ENCODE measurements at regions not wholly inside any gene's neighbourhood (a gene's known extent, or its start where the extent isn't known, plus 50 kb on each side); places are given as distances from the start of the nearest gene placed in this dataset.

DNA sequence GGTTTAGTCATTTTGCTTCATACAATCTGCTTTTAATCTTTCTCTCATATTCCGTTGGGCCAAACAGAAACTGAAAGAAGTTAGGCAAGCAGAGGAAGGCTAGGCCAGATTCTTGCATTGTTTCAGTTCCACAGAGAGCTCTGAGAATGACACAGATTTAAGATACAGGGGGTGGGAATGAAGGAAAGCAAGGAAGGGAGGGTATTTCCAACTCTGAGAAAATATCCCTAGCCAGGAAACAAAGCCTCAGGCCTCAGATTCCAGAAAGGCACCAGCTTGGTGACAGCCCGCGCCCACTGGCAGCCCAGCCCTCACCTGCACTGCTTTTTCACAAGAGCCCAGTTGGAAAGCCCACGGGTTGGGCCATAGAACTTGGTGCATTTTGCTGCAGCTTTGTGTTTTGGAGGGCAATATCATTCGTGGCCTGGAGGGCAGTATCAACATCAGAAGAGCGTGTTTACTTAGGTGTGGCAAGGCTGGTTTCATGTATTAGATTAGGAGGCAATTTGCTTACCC lies 63.5 kb downstream of the ENC1 start:
- peak; percentile 70 for DNase-seq (ENCODE audit: low read depth)
- H3K4me3 ChIP-seq (replicated peaks; ENCODE audit: low read depth, low read length) = no peak overlapping the region
- TF ChIP-seq, protein P1, sequence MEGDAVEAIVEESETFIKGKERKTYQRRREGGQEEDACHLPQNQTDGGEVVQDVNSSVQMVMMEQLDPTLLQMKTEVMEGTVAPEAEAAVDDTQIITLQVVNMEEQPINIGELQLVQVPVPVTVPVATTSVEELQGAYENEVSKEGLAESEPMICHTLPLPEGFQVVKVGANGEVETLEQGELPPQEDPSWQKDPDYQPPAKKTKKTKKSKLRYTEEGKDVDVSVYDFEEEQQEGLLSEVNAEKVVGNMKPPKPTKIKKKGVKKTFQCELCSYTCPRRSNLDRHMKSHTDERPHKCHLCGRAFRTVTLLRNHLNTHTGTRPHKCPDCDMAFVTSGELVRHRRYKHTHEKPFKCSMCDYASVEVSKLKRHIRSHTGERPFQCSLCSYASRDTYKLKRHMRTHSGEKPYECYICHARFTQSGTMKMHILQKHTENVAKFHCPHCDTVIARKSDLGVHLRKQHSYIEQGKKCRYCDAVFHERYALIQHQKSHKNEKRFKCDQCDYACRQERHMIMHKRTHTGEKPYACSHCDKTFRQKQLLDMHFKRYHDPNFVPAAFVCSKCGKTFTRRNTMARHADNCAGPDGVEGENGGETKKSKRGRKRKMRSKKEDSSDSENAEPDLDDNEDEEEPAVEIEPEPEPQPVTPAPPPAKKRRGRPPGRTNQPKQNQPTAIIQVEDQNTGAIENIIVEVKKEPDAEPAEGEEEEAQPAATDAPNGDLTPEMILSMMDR (IDR thresholded peaks at IDR 0.05; ENCODE audit: low read length, missing control alignments) = no peak

DNA sequence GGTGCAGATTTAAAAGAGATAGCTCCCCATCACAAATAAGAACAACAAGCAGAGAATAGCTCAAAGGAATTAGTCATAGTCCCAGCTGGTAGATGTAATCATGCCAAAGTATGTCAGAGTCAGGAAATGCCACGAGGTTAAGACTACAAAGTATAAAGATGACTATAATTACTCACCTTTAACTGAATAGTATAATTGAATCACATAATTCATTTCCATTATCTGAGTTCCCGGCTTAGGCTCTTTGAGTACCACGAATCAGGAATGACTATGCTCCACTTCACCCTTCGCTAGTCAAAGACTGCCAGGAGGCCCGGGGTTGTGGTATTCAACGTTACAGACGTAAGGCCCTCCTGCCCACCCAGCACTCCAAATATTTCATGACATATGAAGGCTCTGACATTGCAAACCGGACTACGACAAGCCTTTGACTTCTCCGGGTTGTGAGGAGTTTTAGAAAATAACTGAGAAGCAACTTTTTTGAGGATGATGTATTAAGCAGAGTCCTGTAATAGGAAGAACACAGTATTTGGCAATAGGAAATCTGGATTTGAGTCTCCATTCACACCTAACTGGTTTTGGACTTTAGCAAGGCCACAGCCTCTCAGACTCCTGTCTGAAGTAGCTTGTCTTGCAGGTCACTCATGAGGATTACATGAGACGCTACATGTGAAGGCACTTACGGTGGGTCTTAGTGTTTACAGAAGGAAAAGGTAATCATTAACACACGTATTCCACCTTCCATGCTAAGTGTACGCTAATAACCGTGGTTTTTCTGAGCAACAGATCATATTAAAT lies 64.6 kb downstream of the ENC1 start:
- DNase-seq (ENCODE audit: low read depth) = peak; percentile 80
- TF ChIP-seq, protein P1 (IDR thresholded peaks at IDR 0.05; ENCODE audit: low read length, missing control alignments) = no peak
- no peak overlapping the region for H3K4me3 ChIP-seq (replicated peaks; ENCODE audit: low read depth, low read length)

DNA sequence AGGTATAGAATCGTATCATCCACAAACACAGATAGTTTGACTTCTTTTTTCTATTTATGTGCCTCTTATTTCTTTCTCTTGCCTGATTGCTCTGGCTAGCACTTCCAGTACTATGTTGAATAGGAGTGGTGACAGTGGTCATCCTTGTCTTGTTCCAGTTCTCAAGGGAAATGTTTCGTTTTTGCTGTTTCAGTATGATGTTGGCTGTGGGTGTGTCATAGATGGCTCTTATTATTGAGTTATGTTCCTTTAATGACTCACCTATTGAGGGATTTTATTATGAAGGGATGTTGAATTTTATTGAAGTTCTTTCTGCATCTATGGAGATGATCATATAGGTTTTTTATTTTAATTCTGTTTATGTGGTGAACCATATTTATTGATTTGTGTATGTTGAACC lies 70.3 kb downstream of the ENC1 start:
- TF ChIP-seq, protein P1 (IDR thresholded peaks at IDR 0.05; ENCODE audit: low read length, missing control alignments) = no peak
- H3K4me3 ChIP-seq (replicated peaks; ENCODE audit: low read depth, low read length) = no peak overlapping the region
- DNase-seq (ENCODE audit: low read depth) = no peak

DNA sequence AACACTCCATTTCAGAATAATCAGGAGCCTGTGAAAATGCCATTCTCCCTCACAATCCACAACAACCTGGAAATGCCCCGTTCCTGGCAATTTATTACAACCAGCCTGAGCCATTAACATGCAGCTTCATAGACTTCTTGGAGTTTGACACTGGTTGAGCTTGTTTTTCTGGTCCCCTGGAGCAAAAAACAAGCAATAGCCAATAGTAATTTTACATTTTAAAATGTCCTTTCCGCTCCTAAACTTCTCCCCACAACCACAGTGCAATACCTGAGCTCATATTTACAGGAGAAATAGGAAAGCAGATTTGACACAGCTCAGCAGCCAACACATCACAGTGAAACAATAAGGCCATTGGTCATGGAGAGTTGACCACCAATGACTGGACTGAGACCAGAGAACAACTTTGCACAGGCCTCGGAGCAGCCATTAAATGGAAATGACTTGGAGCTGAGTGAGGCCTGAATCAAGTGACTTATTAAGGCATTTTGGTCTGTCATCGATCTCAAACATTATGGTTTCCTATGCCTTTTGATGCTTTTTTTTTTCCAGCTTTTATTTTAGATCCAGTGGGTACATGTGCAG lies 73.0 kb downstream of the ENC1 start:
- H3K4me3 ChIP-seq (replicated peaks; ENCODE audit: low read depth, low read length) = no peak overlapping the region
- TF ChIP-seq, protein P1 (IDR thresholded peaks at IDR 0.05; ENCODE audit: low read length, missing control alignments) = no peak
- no peak for DNase-seq (ENCODE audit: low read depth)

DNA sequence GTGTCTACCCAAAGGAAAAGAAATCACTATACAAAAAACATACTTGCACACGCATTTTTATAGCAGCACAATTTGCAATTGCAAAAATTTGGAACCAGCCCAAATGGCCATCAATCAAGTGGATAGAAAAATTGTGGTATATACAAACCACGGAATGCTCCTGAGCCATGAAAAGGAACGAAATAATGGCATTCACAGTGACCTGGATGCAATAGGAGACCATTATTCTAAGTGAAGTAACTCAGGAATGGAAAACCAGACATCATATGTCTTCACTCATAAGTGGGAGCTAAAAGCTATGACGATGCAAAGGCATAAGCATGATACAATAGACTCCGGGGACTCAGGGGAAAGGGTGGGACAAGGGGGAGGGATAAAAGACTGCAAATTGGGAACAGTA lies 78.4 kb downstream of the ENC1 start:
- H3K4me3 ChIP-seq (replicated peaks; ENCODE audit: low read depth, low read length) = no peak overlapping the region
- TF ChIP-seq, protein P1 (IDR thresholded peaks at IDR 0.05; ENCODE audit: low read length, missing control alignments) = no peak
- no peak for DNase-seq (ENCODE audit: low read depth)

DNA sequence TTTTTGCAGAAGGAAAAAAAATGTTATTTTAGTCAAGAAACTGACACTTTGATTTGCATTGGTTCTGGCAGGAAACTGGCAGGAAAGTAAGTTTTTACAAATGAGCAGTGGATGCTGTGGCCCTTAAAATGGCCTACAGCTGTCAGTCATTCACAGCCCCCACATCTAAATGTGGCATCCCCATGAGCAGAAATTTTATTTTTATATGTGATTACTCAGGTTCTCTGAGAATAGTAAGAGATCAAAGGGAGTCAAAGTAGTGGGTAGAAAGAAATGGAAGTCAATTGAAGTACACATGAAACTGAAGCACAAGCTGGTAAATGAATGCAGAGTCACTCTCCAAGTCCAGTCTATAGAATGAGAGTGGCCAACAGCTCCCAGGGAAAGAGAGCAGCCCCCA lies 80.3 kb downstream of the ENC1 start:
- no peak overlapping the region for H3K4me3 ChIP-seq (replicated peaks; ENCODE audit: low read depth, low read length)
- DNase-seq (ENCODE audit: low read depth) = no peak
- TF ChIP-seq, protein P1 (IDR thresholded peaks at IDR 0.05; ENCODE audit: low read length, missing control alignments) = no peak
